Smooth muscle cell (in vitro differentiated cells): ENCODE measurements at regions not wholly inside any gene's neighbourhood (a gene's known extent, or its start where the extent isn't known, plus 50 kb on each side); places are given as distances from the start of the nearest gene placed in this dataset.

ENCODE experiments used
- DNase-seq: peaks from one replicate; lab custom pipeline; 2025; ENCODE audit not compliant: unreplicated experiment; lab: John Stamatoyannopoulos, UW
- H2AFZ ChIP-seq: fragments of 200-600 bp; sonication (generic); 2 replicates; pipeline ENCODE4 v1.6.0; 2016; ENCODE audit warnings: antibody characterized with exemption, low read depth, mild to moderate bottlenecking
- H3F3A ChIP-seq: fragments of 200-600 bp; sonication (generic); 2 replicates; pipeline ENCODE4 v1.6.0; 2017; ENCODE audit warnings: antibody characterized with exemption, low read depth
- H3K27ac ChIP-seq: fragments of 200-600 bp; sonication (generic); 2 replicates; pipeline ENCODE4 v1.5.1; 2016; ENCODE audit warnings: low read depth, mild to moderate bottlenecking
- H3K27me3 ChIP-seq: fragments of 200-600 bp; sonication (generic); 2 replicates; pipeline ENCODE4 v1.6.1; 2016; ENCODE audit warnings: low read depth, mild to moderate bottlenecking
- H3K36me3 ChIP-seq: fragments of 200-600 bp; sonication (generic); 2 replicates; pipeline ENCODE4 v1.5.1; 2016; ENCODE audit warnings: low read depth
- H3K4me1 ChIP-seq: fragments of 200-600 bp; sonication (generic); 2 replicates; pipeline ENCODE4 v1.5.1; 2016; ENCODE audit warnings: low read depth
- H3K4me2 ChIP-seq: fragments of 200-600 bp; sonication (generic); 2 replicates; pipeline ENCODE4 v1.6.0; 2016; ENCODE audit warnings: mild to moderate bottlenecking
- H3K4me3 ChIP-seq: fragments of 200-600 bp; sonication (generic); 2 replicates; pipeline ENCODE4 v1.5.1; 2016; ENCODE audit warnings: mild to moderate bottlenecking
- H3K79me2 ChIP-seq: fragments of 200-600 bp; sonication (generic); 2 replicates; pipeline ENCODE4 v1.6.0; 2016; ENCODE audit warnings: low read depth, mild to moderate bottlenecking
- H3K9ac ChIP-seq: fragments of 200-600 bp; sonication (generic); 2 replicates; pipeline ENCODE4 v1.6.0; 2016; ENCODE audit warnings: low read depth
- H3K9me3 ChIP-seq: fragments of 200-600 bp; sonication (generic); replicated peaks from 2 replicates; pipeline ENCODE4 v1.5.1; 2016; ENCODE audit warnings: low read depth
- H4K20me1 ChIP-seq: fragments of 200-600 bp; sonication (generic); 2 replicates; pipeline ENCODE4 v1.6.0; 2016; ENCODE audit warnings: low read depth
- WGBS: methylation state at CpG from one replicate; pipeline ENCODE4 v1.1.7; 2016; ENCODE audit warnings: low lambda C conversion rate; 5-methylcytosine and 5-hydroxymethylcytosine counted together
- TF ChIP-seq, protein P1 (sequence below): fragments of 200-600 bp; sonication (generic); IDR thresholded peaks from 2 replicates; pipeline ENCODE4 v1.5.1; 2017; ENCODE audit warnings: borderline replicate concordance, mild to moderate bottlenecking, antibody characterized with exemption; ENCODE audit not compliant: insufficient read depth, poor library complexity, severe bottlenecking

DNA sequence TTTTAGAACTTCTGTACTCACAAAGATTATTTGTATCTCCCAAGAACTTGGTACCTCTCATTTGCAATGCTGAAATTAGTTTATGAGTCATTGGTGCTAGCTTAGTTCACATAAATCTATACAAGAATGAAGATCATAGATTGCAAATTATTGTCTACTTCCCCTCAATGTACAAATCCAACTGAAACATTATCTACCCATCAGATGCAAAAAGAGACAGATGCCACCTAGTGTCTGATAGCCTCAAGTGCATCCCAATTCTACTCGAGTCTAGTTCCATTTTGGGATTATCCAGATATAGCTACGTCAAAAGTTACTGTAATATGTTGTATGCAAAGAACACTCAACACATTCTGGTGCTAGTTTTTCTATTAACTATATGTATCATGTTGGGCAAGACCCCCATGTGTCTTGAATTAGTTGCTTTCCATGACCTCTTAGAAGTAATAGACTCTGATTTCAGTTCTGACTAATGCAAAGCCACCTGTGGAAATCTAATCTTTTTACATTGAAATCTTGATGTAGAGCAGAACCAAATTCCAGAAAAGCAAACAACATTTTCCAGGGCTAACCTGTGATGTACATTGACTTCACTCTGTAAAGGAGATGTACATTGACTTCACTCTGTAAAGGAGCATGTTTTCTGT lies 210.0 kb downstream of the RBM43 start:
- Histone ChIP-seq H3K4me1 (no peaks in the 10 kb centered on the region), H3K27me3 (no peaks in the 10 kb centered on the region), H3K4me2 (no peak overlapping the region), H4K20me1 (no peaks in the 10 kb centered on the region), H2AFZ (no peak overlapping the region), H3F3A (no peaks in the 10 kb centered on the region), H3K4me3 (no peak overlapping the region), H3K79me2 (no peaks in the 10 kb centered on the region), H3K9ac (no peak overlapping the region), H3K27ac (peak overlapping the region; percentile 74), H3K9me3 (no peaks in the 10 kb centered on the region), H3K36me3 (no peaks in the 10 kb centered on the region)
- 21% methylated on average over 2 of the region's 2 CpGs for WGBS
- TF ChIP-seq, protein P1, sequence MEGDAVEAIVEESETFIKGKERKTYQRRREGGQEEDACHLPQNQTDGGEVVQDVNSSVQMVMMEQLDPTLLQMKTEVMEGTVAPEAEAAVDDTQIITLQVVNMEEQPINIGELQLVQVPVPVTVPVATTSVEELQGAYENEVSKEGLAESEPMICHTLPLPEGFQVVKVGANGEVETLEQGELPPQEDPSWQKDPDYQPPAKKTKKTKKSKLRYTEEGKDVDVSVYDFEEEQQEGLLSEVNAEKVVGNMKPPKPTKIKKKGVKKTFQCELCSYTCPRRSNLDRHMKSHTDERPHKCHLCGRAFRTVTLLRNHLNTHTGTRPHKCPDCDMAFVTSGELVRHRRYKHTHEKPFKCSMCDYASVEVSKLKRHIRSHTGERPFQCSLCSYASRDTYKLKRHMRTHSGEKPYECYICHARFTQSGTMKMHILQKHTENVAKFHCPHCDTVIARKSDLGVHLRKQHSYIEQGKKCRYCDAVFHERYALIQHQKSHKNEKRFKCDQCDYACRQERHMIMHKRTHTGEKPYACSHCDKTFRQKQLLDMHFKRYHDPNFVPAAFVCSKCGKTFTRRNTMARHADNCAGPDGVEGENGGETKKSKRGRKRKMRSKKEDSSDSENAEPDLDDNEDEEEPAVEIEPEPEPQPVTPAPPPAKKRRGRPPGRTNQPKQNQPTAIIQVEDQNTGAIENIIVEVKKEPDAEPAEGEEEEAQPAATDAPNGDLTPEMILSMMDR: peak; percentile 77
- DNase-seq: no peak

DNA sequence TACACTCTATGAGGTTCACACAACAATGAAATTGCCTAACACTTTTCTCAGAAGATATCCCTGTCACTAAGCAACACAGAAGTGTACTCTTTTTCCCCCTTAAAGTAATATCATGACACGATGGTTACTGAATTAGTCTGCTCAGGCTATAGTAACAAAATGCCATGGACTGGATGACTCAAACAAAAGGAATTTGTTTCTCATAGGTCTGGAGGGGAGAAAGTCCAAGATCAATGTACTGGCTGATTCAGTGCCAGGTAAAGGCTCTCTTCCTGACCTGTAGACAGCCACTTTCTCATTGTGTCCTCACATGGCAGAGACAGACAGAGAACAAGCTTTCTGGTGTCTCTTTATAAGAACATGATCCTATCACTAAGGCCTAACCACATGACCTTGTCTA lies 211.9 kb downstream of the RBM43 start:
- Histone ChIP-seq H3K4me2 (no peak overlapping the region), H3K9ac (no peak overlapping the region), H3K9me3 (no peaks in the 10 kb centered on the region), H2AFZ (no peak overlapping the region), H4K20me1 (no peaks in the 10 kb centered on the region), H3K79me2 (no peaks in the 10 kb centered on the region), H3K36me3 (no peaks in the 10 kb centered on the region), H3K4me1 (no peaks in the 10 kb centered on the region), H3K27me3 (no peaks in the 10 kb centered on the region), H3K4me3 (no peak overlapping the region), H3K27ac (peak overlapping the region; percentile 74), H3F3A (no peaks in the 10 kb centered on the region)
- TF ChIP-seq, protein P1: no peak
- no peak for DNase-seq
- 40% methylated on average over 1 of the region's 1 CpG for WGBS

DNA sequence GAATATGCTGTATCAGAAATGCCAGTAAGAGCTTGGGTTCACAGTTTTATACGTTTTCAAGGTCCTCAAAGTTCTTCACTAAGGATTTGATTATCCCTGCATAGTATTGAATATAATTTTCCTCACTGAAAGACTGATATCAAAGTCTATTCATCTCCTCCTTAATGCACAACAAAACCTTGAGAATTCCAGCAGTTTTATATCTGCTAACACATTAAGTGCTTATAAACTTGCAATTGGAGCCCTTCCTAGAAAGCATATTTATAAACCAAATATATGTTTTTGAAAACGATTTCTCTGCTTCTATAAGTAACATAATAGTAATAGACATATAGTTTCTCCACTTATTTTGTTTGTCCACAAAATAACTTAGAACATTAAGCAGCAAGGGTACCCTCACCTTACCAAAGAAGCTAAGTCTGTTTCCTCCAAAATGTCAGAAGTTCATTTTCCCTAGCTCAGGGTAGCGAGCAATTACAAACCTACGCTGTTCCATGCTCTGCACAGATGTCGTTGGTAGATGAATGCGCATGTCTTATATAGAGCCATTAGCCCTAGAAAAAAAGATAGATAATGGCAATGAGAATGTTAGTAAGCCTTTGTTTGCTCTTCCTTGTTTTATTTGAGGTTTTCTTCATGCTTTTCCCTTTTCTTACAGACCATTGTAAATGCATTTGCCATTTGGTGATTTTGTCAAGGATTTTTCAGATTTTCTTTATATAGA lies 213.2 kb downstream of the RBM43 start:
- TF ChIP-seq, protein P1: no peak
- no peak for DNase-seq
- H3K27ac ChIP-seq: no peak overlapping the region
- no peak overlapping the region for H2AFZ ChIP-seq
- no peak overlapping the region for H3K4me3 ChIP-seq
- H4K20me1 ChIP-seq: no peaks in the 10 kb centered on the region
- H3K36me3 ChIP-seq: no peaks in the 10 kb centered on the region
- no peak overlapping the region for H3K4me2 ChIP-seq
- no peaks in the 10 kb centered on the region for H3K9me3 ChIP-seq
- H3K27me3 ChIP-seq: no peaks in the 10 kb centered on the region
- H3K79me2 ChIP-seq: no peaks in the 10 kb centered on the region
- no peaks in the 10 kb centered on the region for H3K4me1 ChIP-seq
- WGBS: 97% methylated on average over 6 of the region's 6 CpGs
- H3F3A ChIP-seq: no peaks in the 10 kb centered on the region
- no peak overlapping the region for H3K9ac ChIP-seq

DNA sequence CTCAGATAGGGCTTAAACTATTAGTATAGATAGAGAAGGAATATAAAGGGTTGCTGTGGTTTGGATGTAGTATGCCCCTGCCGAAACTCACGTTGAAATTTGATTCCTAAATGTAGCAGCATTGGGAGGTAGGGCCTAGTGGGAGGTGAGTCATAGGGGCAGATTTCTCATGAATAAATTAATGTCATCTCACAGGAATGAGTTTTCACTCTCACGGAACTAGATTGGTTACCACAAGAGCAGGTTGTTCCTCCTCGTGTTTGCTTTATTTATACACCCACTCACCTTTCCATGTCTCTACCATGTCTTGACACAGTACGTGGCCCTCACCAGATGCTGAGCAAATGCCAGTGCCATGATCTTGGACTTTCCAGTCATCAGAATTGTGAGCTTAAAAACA lies 218.2 kb downstream of the RBM43 start:
- Histone ChIP-seq H3K4me1 (no peaks in the 10 kb centered on the region), H2AFZ (no peak overlapping the region), H3K4me2 (no peak overlapping the region), H3K9me3 (no peaks in the 10 kb centered on the region), H3K79me2 (no peaks in the 10 kb centered on the region), H3K27me3 (no peaks in the 10 kb centered on the region), H3F3A (no peaks in the 10 kb centered on the region), H3K9ac (no peak overlapping the region), H3K4me3 (no peak overlapping the region), H3K27ac (peak overlapping the region; percentile 69), H4K20me1 (no peaks in the 10 kb centered on the region), H3K36me3 (no peaks in the 10 kb centered on the region)
- 75% methylated on average over 5 of the region's 5 CpGs for WGBS
- TF ChIP-seq, protein P1: no peak
- no peak for DNase-seq
